Right lobe of liver (tissue), 4 donors: ENCODE measurements at regions not wholly inside any gene's neighbourhood (a gene's known extent, or its start where the extent isn't known, plus 50 kb on each side); places are given as distances from the start of the nearest gene placed in this dataset.

Experiments
- CTCF ChIP-seq, 4 donors: fragments of 200-600 bp in 3 of 4; fragments of 450-650 bp in 1 of 4; IDR thresholded peaks; one replicate each; pipeline versions ENCODE4 v1.5.1 to v1.8.0; 2016 to 2022; ENCODE audit warnings: antibody characterized with exemption in 4 of 4, mild to moderate bottlenecking in 2 of 4
- POLR2A ChIP-seq: fragments of 450-650 bp; IDR thresholded peaks from one replicate; pipeline ENCODE4 v1.6.1; 2017; ENCODE audit warnings: antibody characterized with exemption, mild to moderate bottlenecking
- donor health status: DM: no; HTN: no; CAD: no.
- donor health status: DM: no; HTN: no; CAD: no.
- donor health status: DM: no; HTN: yes; CAD: no.

- TF ChIP-seq POLR2A (no peak), CTCF (IDR thresholded peaks at IDR 0.05) (no peak)
These were observed 341.5 kb upstream of the CDH10 start for GRCh38 chr5:24986326-24986725.
